Activated T-cell treated with anti-CD3 and anti-CD28 coated beads for 48 hours (primary cell): ENCODE measurements at regions not wholly inside any gene's neighbourhood (a gene's known extent, or its start where the extent isn't known, plus 50 kb on each side); places are given as distances from the start of the nearest gene placed in this dataset.
"Not testable (repeated sequence)": the region's sequence is repeated elsewhere in the genome, so short reads cannot be mapped to it uniquely, and the experiment has no call there.

Experiments used
- DNase-seq: peaks from one replicate; pipeline ENCODE4 v3.0.0-alpha.2; 2020; ENCODE audit warnings: low read depth

GRCh38 chr2:58614219-58614618 lies 373.1 kb upstream of the FANCL start:
- no peak for DNase-seq

- no peak for DNase-seq
Observed at GRCh38 chr2:58612973-58613372, 371.8 kb upstream of the FANCL start.

GRCh38 chr2:58609326-58609725 lies 368.2 kb upstream of the FANCL start:
- no peak for DNase-seq

- DNase-seq: no peak
Observed at GRCh38 chr2:58608146-58608545, 367.0 kb upstream of the FANCL start.

- no peak for DNase-seq
Observed at GRCh38 chr2:58607448-58607847, 366.3 kb upstream of the FANCL start.

DNA sequence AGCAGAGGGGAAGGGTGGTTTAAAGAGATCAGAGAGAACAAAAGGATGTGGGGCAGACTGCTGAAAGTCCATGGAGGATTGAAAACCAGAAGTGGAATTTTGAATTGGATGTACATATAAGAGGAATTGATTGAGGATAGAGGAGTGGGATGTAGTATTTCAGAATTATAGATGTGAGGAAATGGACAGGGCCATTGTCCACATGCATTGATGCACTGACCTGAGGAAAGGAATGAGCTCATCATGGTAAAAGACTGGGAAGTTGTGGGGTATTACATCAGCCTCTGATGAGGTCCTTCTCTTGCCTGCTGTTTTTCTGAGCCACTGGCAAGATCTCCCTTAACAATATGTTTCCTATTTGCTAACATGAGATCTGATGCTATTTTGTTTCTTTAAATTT lies 365.7 kb upstream of the FANCL start:
- no peak for DNase-seq

GRCh38 chr2:58604096-58604495 lies 363.0 kb upstream of the FANCL start:
- DNase-seq: no peak

- no peak for DNase-seq
Observed at GRCh38 chr2:58601017-58601416, 359.9 kb upstream of the FANCL start.

- DNase-seq: no peak
Observed at GRCh38 chr2:58598171-58598570, 357.0 kb upstream of the FANCL start.

DNA sequence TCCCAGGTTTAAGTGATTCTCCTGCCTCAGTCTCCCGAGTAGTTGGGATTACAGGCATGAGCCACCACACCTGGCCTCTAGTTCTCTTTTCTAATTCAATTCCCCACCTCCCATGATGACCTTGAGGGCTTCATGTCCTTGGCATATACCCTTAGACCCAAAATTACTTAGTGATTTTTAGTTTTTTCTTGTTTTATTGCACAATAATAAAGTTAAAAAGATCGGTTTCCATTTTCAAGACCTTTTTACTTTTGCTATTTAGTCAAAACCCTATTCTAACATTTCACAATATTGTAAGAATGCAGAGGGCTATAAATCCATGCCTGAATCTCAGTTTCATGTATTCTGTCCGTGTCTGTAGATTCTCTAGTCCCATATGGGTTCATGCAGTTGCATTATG lies 354.6 kb upstream of the FANCL start:
- no peak for DNase-seq

DNA sequence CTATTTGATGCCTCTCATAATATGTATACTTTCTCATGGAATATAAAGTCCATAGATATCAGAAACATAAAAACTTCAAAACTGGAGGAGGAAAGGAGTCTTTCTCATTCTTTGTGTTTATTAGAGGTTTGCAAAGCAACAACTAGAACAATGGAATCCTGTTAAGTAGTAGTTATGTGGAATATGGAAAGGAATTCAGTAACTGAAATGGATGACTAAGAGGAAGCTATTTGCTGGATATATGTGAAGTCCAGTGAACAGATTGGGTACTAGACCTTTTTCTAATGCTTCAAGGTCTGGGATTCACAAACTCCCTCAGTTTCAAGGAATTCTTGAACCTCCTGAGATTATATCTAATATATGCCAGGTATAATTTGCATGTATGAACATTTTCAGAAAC lies 353.6 kb upstream of the FANCL start:
- DNase-seq: no peak

- no peak for DNase-seq
Observed at GRCh38 chr2:58594175-58594574, 353.1 kb upstream of the FANCL start.

- DNase-seq: not testable (repeated sequence)
Observed at GRCh38 chr2:58586178-58586577, 345.1 kb upstream of the FANCL start.

- no peak for DNase-seq
Observed at GRCh38 chr2:58585233-58585632, 344.1 kb upstream of the FANCL start.

DNA sequence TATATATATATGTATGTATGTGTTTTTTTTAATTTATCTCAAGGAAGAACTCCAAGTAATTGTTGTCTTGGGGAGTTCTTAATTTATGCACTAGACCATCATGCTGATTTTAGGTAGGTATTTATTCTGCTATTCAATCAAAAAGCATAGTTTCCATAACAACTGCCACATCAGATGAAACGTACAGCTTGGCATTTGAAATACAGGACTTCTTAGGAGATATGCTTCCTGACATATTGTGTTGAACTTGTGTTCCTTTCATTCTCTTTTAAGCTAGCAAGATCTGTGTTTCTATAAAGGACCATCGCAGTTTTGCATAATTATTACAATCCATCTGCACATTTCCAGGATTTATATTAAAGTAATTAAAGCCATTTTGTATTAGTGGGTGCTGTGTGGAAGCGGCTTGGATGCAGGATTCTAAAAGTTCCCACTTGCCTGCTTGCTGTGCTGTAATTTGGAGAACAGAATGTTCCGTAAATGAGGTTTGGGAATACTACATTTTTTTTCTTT lies 343.5 kb upstream of the FANCL start:
- no peak for DNase-seq

- no peak for DNase-seq
Observed at GRCh38 chr2:58578276-58578675, 337.2 kb upstream of the FANCL start.

DNA sequence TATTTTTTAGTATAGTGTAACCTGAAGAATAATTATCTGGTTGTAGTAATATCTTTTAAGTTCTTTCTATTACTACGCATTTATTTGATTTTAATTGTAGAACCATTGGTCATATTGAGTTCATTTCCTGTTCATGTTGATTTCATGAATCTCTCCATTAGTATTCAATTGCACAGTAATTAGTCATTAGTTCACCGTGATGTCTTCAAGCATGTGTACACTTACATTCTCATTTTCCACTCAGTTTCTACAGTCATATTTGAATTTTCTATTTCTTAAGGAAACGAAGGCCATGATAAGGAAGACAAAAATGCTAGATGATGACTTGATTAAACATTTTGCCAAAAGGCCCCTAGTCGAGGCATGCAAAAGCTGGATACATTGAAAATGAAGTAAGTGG lies 333.7 kb upstream of the FANCL start:
- DNase-seq: no peak

DNA sequence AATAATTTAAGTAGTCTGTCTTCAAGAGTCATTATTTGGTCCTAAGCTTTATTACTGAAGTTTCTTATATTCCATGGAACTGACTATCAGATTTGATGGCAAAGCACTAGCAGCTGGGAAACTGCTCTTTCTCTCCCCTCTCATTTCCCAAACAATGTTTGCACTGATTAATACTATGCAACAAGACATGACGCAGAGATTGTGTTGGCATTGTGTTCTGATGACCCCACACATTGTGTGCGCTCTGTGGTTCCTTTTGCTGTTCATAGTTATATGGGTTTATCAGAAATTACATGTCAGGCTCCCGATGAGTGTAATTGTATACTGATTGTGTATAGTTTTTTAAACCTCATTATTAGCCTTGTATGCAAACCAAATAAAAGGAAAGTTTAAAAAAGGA lies 331.6 kb upstream of the FANCL start:
- no peak for DNase-seq

GRCh38 chr2:58571181-58571852 lies 330.2 kb upstream of the FANCL start:
- DNase-seq: no peak

DNA sequence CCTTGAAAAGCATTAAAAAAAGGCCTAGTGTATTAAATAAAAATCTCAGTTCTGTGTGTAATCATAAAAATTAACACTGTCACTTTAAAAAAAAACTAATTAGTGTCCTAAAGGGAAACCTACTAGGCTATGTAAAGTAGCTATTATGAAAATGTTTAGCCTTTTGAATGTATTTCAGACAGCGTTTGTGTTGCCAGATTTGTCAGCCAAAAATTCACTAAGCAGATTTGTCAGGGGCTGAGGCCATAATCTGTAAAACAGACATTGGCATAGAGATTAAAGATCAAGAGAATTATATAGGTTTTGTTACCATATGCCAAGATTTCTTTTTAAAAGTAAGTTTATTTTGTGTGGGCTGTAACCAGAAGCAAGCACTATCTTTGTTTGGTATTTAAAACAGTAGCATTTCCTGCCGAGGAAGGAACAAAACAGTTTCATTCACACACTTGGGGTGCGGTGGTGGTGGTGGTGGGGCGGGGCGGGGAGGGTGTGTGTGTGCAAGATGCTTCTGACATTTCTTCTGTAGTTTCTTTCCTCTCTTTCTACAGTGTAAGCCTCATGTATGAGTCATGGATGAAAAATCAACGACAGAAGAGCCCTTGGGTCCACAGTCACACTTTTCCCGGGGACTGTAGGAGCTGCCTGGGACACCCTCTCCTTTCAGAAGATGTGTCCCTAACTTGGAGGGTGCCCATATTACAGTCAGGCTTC lies 328.5 kb upstream of the FANCL start:
- DNase-seq: no peak

- no peak for DNase-seq
Observed at GRCh38 chr2:58568901-58569300, 327.8 kb upstream of the FANCL start.

DNA sequence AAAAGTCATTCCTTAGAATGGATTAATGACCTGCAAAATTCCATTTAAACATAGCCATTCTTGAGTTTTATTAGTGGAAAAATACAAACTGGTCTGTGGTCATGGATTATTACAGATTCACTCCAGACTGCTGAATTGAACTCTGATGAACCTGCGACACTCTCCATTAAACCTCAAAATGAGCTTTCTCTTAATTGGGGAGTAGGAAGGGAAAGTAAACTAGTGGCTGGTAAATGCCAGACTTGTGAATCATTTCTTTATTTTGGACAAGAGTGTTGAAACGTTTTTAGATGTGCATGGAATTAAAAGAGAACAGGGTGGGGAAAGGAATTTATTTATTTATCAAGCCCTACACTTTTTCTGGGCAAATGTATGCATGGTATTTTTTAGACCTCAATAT lies 321.2 kb upstream of the FANCL start:
- no peak for DNase-seq

DNA sequence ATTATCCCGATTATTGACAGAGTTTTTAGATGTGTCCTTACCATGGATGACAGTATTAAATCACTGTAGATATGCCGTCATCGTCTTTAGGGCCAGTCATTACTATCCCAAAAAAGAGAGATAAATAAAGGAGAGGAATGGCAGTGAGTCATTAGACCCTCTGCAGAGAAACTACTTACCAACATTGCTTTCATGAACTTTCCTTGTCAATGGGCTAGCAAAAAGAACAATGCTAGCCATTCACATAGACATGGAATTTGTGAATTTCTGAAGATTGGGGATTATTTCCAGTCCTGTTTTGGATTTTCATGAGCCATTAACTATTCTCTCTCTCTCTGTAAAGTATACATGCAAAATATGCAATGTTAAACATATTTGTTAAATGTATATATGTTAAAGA lies 319.4 kb upstream of the FANCL start:
- no peak for DNase-seq

GRCh38 chr2:58558881-58559280 lies 317.8 kb upstream of the FANCL start:
- no peak for DNase-seq
